HG02840 (cell line): ENCODE measurements at regions not wholly inside any gene's neighbourhood (a gene's known extent, or its start where the extent isn't known, plus 50 kb on each side); places are given as distances from the start of the nearest gene placed in this dataset.

Source experiments
- ATAC-seq: cut with Tn5 transposase; IDR thresholded peaks from one replicate; pipeline ENCODE4 v1.9.1; 2021; ENCODE audit warnings: mild to moderate bottlenecking, moderate library complexity, moderate number of reproducible peaks; ENCODE audit not compliant: unreplicated experiment, low FRiP score

GRCh38 chr3:76566211-76566534 lies 473.7 kb upstream of the ROBO2 start:
- no peak for ATAC-seq

GRCh38 chr3:76566904-76567303 lies 473.0 kb upstream of the ROBO2 start:
- ATAC-seq = no peak

DNA sequence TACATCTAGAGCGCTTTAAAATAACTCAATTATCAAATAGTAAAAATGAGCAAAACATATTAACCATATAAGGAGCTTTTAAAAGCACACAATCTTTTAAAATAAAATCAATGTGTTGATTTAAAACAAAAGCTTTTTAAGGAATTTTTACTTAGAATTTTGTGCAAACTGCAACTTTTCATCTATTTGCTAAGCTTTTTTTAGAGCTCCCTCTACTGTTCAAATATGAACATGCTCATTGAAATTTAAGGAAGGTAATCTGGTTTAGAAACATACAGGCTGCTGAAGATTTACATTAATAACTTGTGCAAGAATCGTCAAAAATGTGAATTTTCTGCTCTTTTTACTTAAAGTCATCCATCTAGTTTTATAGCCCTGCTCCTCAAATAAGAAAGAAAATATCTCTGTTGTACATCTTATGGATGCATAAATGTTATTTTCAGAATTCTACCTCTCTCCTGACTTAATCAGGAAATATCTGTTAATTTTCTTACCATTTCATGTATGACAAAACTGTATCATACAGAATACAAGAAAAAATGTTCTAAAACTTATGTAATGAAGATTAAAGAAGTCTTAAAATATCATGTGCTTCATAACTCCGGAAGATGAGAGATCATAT lies 469.4 kb upstream of the ROBO2 start:
- no peak for ATAC-seq

DNA sequence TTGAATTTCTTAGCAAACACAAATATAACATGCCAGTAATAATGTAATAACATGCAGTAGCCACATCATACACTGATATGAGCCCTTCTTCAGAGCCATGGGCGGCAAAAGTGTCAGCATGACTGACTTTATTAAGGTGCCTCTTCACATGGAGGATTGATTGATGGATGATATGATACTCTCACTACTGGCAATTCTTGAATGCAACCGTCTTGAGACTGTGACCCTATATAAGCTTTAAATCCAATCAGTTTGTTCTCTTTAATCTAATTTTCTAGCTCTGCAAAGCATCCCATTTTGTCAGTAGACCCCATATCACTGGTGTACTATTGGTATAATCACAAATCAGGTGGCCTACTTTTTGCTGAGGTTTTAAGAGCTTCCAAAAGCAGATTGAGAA lies 463.7 kb upstream of the ROBO2 start:
- no peak for ATAC-seq

- no peak for ATAC-seq
These were observed 457.8 kb upstream of the ROBO2 start for GRCh38 chr3:76582098-76582497.

DNA sequence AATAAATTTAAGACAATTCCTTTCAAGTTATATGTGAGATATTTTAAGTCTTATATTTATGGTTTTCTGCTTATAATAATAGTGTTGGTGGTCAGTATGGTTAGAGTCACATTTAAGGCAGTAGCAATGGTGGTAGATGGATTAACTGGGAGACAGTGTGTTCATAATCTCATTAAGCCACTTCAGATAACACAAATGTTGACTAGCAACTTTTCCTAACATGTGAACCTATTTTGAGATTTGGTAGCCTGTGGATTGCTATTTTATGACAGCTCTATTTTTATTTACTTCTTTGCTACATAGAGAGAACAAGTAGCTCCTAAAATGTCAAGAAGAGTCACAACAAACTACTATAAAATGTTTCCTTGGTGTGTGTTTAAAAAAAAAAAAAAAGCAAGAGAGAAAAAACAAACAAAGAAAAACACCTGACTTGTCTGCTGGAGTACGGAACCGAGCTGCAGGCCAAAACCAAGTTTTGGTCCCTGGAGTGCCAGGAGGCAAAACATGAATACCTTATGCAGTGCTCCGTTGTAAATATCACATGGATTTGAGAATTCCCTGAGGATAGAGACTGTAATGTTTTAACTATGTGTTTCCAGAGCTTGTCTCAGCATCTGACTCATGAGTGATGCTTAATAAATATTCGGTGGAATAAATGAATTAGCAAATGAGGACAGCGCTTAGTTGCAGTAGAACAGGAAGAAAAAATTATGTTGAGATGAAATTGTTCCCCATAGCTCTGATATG lies 457.1 kb upstream of the ROBO2 start:
- no peak for ATAC-seq

DNA sequence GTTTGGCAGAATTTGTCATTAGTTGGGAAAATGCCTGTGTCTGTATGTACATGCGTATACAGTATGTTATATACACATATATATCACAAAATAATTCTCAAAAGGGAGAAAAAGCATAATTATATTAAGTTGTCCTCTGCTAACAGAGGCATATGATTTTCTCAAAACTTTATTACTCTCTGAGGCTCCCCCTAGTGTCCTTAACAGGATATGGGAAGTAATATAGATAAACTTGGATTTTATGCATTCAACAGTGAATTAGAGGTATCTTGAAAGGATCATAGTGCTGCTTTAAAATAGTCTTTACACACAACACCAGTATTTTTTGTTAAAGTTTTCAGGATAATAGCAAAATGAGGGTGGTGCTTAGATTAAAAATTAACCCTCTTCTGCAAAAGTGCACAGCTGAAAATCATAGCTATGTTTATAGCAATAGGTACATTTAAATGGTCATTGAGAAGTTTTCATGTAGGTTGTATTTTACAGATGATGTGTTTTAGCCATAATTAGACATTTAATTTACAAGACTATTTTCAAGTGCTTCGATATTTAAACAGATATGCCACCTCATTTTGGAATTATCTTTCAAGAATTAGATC lies 454.0 kb upstream of the ROBO2 start:
- no peak for ATAC-seq

DNA sequence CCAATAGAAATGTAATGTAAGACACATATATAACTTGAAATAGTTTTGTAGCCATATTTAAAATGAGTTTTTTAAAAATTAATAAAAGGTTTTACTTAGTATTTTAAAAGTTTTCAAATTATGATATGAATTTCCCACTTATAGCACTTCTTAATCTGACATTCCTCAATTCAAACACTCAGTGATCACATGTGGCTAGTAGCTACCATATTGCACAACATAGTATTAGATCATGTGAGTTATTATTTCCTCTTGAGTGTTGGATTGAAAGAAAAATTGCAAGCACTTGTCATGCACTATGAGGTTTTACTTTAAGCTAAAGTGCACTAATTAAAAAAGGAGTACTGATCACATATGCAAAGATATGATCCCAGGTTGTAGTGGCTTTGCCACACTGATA lies 453.4 kb upstream of the ROBO2 start:
- ATAC-seq = no peak

GRCh38 chr3:76610150-76610549 lies 429.7 kb upstream of the ROBO2 start:
- ATAC-seq = no peak

DNA sequence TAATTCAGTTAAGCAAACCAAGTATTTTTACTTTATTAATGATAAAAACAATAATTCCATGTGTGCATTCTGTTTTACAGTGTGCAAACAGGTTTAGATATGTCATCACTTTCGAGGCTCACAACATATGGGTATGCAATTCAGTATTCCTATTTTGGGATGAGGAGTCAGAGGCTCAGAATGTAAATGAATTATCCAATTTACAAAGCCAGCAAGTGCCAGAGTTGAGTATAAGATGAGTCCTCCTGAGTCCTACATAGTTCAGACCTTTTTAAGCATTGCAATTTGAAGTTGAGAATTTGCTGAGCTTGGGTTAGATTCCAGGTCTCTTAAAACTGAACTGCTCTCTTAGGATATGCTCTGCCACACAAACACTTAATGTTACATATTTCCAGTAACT lies 424.2 kb upstream of the ROBO2 start:
- ATAC-seq = no peak

GRCh38 chr3:76624164-76624563 lies 415.7 kb upstream of the ROBO2 start:
- ATAC-seq = no peak

GRCh38 chr3:76627236-76627635 lies 412.7 kb upstream of the ROBO2 start:
- ATAC-seq = no peak

DNA sequence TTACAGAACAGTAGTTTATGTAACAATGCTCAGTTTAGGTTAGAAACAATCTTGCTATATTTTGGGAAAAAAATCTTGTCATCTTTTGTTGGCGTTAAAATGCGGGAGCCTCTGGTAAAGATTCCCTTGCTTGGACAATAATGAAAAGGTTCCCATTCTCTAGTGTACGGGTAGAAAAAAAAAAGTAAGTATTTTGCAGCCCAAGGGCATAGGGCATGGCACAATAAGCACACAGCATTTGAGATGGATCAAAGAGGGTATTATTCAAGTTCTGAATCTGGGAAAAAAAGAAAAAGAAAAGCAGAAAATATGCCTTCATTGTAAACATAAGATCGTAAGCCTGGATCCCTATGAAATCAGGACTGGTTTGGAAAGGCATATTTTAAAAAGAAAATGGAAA lies 408.6 kb upstream of the ROBO2 start:
- ATAC-seq = no peak

- no peak for ATAC-seq
These were observed 401.9 kb upstream of the ROBO2 start for GRCh38 chr3:76638006-76638405.

- no peak for ATAC-seq
These were observed 396.1 kb upstream of the ROBO2 start for GRCh38 chr3:76643623-76644304.

DNA sequence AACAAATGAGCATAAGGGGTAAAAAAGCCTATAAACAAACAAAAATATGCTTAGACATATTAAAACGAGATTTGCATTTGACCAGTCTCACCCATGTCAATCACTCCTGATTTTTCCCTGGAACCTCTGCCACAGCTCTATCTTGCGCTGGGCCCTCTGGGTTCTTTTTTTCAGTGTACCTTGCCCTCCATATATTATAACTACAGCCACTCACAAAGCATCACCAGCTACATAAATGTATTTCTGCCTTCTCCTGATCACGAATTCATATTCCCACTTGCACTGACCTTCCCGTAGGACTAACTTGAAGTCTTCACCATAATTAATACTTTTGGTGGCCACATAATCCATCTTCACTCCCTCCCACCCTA lies 395.6 kb upstream of the ROBO2 start:
- ATAC-seq = no peak

- no peak for ATAC-seq
These were observed 394.2 kb upstream of the ROBO2 start for GRCh38 chr3:76645724-76646123.

- ATAC-seq = no peak
These were observed 392.9 kb upstream of the ROBO2 start for GRCh38 chr3:76646921-76647562.

- no peak for ATAC-seq
These were observed 388.1 kb upstream of the ROBO2 start for GRCh38 chr3:76651784-76652183.

DNA sequence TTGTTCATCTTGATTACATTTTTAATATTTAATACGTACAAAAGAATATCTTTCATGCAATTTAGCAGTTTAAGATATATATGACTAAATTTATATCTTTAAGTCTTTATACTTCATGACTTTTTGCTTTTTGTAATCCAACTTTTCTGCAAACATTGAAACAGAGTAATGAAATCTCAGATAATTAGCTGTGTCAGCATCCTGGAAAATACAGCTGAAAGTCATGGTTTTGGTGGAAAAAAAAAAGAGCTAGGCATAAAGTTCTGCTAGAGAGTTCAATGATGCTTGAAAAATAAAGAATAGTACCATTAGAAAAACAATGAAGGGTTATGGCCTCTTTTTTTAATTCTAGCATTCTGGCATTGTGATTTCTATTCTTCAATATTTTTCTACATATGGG lies 387.4 kb upstream of the ROBO2 start:
- ATAC-seq = no peak

GRCh38 chr3:76653640-76654251 lies 386.2 kb upstream of the ROBO2 start:
- ATAC-seq = no peak
